ENCODE measurements at regions not wholly inside any gene's neighbourhood (a gene's known extent, or its start where the extent isn't known, plus 50 kb on each side); places are given as distances from the start of the nearest gene placed in this dataset.

GRCh38 chr12:125651625-125652024, 586.4 kb downstream of the AACS start:
- no peak for DNase-seq (ENCODE audit: low read depth)
- TF ChIP-seq, protein P1, sequence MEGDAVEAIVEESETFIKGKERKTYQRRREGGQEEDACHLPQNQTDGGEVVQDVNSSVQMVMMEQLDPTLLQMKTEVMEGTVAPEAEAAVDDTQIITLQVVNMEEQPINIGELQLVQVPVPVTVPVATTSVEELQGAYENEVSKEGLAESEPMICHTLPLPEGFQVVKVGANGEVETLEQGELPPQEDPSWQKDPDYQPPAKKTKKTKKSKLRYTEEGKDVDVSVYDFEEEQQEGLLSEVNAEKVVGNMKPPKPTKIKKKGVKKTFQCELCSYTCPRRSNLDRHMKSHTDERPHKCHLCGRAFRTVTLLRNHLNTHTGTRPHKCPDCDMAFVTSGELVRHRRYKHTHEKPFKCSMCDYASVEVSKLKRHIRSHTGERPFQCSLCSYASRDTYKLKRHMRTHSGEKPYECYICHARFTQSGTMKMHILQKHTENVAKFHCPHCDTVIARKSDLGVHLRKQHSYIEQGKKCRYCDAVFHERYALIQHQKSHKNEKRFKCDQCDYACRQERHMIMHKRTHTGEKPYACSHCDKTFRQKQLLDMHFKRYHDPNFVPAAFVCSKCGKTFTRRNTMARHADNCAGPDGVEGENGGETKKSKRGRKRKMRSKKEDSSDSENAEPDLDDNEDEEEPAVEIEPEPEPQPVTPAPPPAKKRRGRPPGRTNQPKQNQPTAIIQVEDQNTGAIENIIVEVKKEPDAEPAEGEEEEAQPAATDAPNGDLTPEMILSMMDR (IDR thresholded peaks at IDR 0.05; ENCODE audit: low read length, missing control alignments): no peak
- no peak overlapping the region for H3K4me3 ChIP-seq (replicated peaks; ENCODE audit: low read depth, low read length)

DNA sequence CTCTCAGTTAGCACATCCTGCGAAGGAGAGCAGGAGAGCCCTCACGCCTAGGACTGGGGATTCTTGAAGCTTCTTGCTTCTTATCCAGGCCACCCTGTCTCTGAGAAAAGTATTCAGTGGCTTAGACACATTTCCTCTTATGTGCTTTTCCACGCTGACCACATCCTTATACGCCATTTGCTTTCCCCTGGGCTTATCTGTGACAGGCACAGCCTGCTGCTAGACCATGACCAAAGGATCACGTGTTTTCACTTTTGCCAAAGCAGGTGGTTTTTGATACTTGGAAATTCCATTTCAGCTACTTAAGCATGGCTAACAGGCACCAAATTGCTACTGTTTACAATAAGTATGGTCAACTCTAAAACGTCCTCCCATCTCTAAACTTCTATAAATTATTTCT, 587.4 kb downstream of the AACS start:
- no peak overlapping the region for H3K4me3 ChIP-seq (replicated peaks; ENCODE audit: low read depth, low read length)
- no peak for DNase-seq (ENCODE audit: low read depth)
- TF ChIP-seq, protein P1 (IDR thresholded peaks at IDR 0.05; ENCODE audit: low read length, missing control alignments): no peak

DNA sequence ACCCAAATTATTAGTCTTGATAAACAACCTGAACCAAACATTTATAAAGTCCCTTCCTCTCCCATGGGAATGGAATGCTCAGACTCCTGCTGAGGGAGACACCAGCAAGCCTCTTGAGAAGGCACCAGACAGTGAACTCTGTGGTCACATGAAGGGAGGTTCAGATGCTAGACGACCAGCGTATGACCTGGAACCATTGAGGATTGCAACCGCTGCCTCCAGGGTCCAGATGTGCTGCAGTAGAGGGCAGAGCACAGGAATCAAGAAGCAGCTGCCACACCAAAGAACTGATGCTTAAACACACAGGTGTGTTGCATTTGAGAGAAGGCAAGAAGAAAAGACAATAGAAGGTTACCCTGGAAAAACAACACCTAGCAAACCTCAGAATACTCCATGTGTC, 592.4 kb downstream of the AACS start:
- TF ChIP-seq, protein P1 (IDR thresholded peaks at IDR 0.05; ENCODE audit: low read length, missing control alignments): no peak
- H3K4me3 ChIP-seq (replicated peaks; ENCODE audit: low read depth, low read length): no peak overlapping the region
- DNase-seq (ENCODE audit: low read depth): no peak

GRCh38 chr12:125674554-125675338, 609.5 kb downstream of the AACS start:
- H3K4me3 ChIP-seq (replicated peaks; ENCODE audit: low read depth, low read length): no peak overlapping the region
- TF ChIP-seq, protein P1 (IDR thresholded peaks at IDR 0.05; ENCODE audit: low read length, missing control alignments): no peak
- no peak for DNase-seq (ENCODE audit: low read depth)

- no peak for DNase-seq (ENCODE audit: low read depth)
- H3K4me3 ChIP-seq (replicated peaks; ENCODE audit: low read depth, low read length): no peak overlapping the region
- TF ChIP-seq, protein P1 (IDR thresholded peaks at IDR 0.05; ENCODE audit: low read length, missing control alignments): no peak
Measured at GRCh38 chr12:125676366-125676765, 611.1 kb downstream of the AACS start.

DNA sequence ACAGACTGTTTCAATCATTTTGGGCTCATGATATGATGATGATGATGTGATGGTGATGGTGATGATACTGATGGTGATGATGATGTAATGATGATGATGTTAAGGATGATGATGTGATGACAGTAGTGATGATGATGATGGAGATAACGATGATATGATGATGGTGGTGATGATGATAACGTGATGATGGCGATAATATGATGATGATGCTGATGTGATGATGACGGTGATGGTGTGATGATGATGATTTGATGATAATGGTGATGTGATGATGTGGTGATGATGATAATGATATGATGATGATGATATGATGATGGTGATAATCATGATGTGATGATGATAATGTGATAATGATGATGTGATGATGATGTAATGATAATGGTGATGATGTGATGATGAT, 612.6 kb downstream of the AACS start:
- TF ChIP-seq, protein P1 (IDR thresholded peaks at IDR 0.05; ENCODE audit: low read length, missing control alignments): no peak
- no peak overlapping the region for H3K4me3 ChIP-seq (replicated peaks; ENCODE audit: low read depth, low read length)
- DNase-seq (ENCODE audit: low read depth): no peak

GRCh38 chr12:125678589-125678993, 613.4 kb downstream of the AACS start:
- H3K4me3 ChIP-seq (replicated peaks; ENCODE audit: low read depth, low read length): no peak overlapping the region
- TF ChIP-seq, protein P1 (IDR thresholded peaks at IDR 0.05; ENCODE audit: low read length, missing control alignments): no peak
- no peak for DNase-seq (ENCODE audit: low read depth)

Measured in fibroblast of pulmonary artery (primary cell).